ENCODE measurements at regions not wholly inside any gene's neighbourhood (a gene's known extent, or its start where the extent isn't known, plus 50 kb on each side); places are given as distances from the start of the nearest gene placed in this dataset.

- CTCF ChIA-PET, result no interaction called here
- H3K27ac ChIP-seq (ENCODE audit: low read depth, low read length, poor library complexity, severe bottlenecking), result no peak overlapping the region
- H3K27me3 ChIP-seq (replicated peaks; ENCODE audit: insufficient read depth, low read depth, low read length, poor library complexity), result no peaks in the 10 kb centered on the region
- intact Hi-C loops (cut with micrococcal nuclease; ENCODE audit: unreplicated experiment), result no loop called here
- POLR2A ChIA-PET (ENCODE audit: low non-redundant PET), result interaction anchor here (0.6 kb wide), 1 partner anchor 1383 kb away, joined by 4 read pairs; no protein-coding TSS in a partner anchor
- H3K4me3 ChIP-seq (ENCODE audit: low read depth, low read length, poor library complexity, severe bottlenecking), result no peak overlapping the region
- H3K4me1 ChIP-seq (ENCODE audit: insufficient read depth, low read length, poor library complexity, severe bottlenecking), result no peaks in the 10 kb centered on the region
- no peaks in the 10 kb centered on the region for H3K36me3 ChIP-seq (ENCODE audit: insufficient read depth, low read length, poor library complexity, severe bottlenecking)
- BruUV-seq (replicated peaks), result no TSS peak
- H3K9me3 ChIP-seq (ENCODE audit: low read depth, low read length, poor library complexity, severe bottlenecking), result no peaks in the 10 kb centered on the region
- TF ChIP-seq EZH2 (IDR thresholded peaks at IDR 0.05; ENCODE audit: borderline replicate concordance, low read depth, low read length, poor library complexity, severe bottlenecking) (no peak), CTCF (conservative IDR thresholded peaks at IDR 0.05; ENCODE audit: low read depth, low read length) (no peak)
- no peak for DNase-seq (ENCODE audit: low spot score)
Measured at GRCh38 chr15:45763170-45763869, 128.5 kb downstream of the SQOR start.

GRCh38 chr15:45773149-45773548, 138.3 kb downstream of the SQOR start:
- Histone ChIP-seq H3K36me3 (ENCODE audit: insufficient read depth, low read length, poor library complexity, severe bottlenecking) (no peaks in the 10 kb centered on the region), H3K27me3 (replicated peaks; ENCODE audit: insufficient read depth, low read depth, low read length, poor library complexity) (peaks cover 5% of the 10 kb centered on the region), H3K4me1 (ENCODE audit: insufficient read depth, low read length, poor library complexity, severe bottlenecking) (no peaks in the 10 kb centered on the region), H3K27ac (ENCODE audit: low read depth, low read length, poor library complexity, severe bottlenecking) (no peak overlapping the region), H3K4me3 (ENCODE audit: low read depth, low read length, poor library complexity, severe bottlenecking) (no peak overlapping the region), H3K9me3 (ENCODE audit: low read depth, low read length, poor library complexity, severe bottlenecking) (no peaks in the 10 kb centered on the region)
- DNase-seq (ENCODE audit: low spot score), result no peak
- ChIA-PET POLR2A (ENCODE audit: low non-redundant PET) (no interaction called here), CTCF (no interaction called here)
- BruUV-seq (replicated peaks), result no TSS peak
- TF ChIP-seq EZH2 (IDR thresholded peaks at IDR 0.05; ENCODE audit: borderline replicate concordance, low read depth, low read length, poor library complexity, severe bottlenecking) (no peak), CTCF (conservative IDR thresholded peaks at IDR 0.05; ENCODE audit: low read depth, low read length) (no peak)
- intact Hi-C loops (cut with micrococcal nuclease; ENCODE audit: unreplicated experiment), result no loop called here

GRCh38 chr15:45776772-45777171, 141.9 kb downstream of the SQOR start:
- no peak overlapping the region for H3K27ac ChIP-seq (ENCODE audit: low read depth, low read length, poor library complexity, severe bottlenecking)
- H3K9me3 ChIP-seq (ENCODE audit: low read depth, low read length, poor library complexity, severe bottlenecking), result no peaks in the 10 kb centered on the region
- intact Hi-C loops (cut with micrococcal nuclease; ENCODE audit: unreplicated experiment), result no loop called here
- TF ChIP-seq EZH2 (IDR thresholded peaks at IDR 0.05; ENCODE audit: borderline replicate concordance, low read depth, low read length, poor library complexity, severe bottlenecking), result no peak
- no peaks in the 10 kb centered on the region for H3K36me3 ChIP-seq (ENCODE audit: insufficient read depth, low read length, poor library complexity, severe bottlenecking)
- H3K4me3 ChIP-seq (ENCODE audit: low read depth, low read length, poor library complexity, severe bottlenecking), result no peak overlapping the region
- peaks cover 3% of the 10 kb centered on the region for H3K27me3 ChIP-seq (replicated peaks; ENCODE audit: insufficient read depth, low read depth, low read length, poor library complexity)
- no TSS peak for BruUV-seq (replicated peaks)
- ChIA-PET CTCF (no interaction called here), POLR2A (ENCODE audit: low non-redundant PET) (no interaction called here)
- no peaks in the 10 kb centered on the region for H3K4me1 ChIP-seq (ENCODE audit: insufficient read depth, low read length, poor library complexity, severe bottlenecking)
- DNase-seq (ENCODE audit: low spot score), result no peak

DNA sequence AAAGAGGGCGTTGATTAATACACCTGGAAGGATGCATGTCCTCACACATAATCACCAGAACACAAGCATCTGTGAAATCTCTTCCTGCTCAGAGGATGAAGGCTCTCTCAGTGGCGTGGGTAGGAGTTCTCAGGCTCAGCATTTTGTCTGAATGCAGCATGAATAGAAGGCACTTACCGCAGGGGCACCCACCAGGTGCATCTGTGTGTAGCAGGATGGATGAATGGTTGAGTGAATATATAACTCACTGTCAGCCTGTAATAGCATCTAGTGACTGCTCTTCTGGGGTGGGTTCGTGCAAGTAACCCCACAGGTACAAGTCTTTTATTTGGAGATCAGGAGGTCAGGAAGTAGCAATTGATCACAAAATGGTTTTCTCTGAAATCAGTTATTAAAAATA, 143.0 kb downstream of the SQOR start:
- H3K4me1 ChIP-seq (ENCODE audit: insufficient read depth, low read length, poor library complexity, severe bottlenecking), result no peaks in the 10 kb centered on the region
- BruUV-seq (replicated peaks), result no TSS peak
- POLR2A ChIA-PET (ENCODE audit: low non-redundant PET), result no interaction called here
- no peak overlapping the region for H3K4me3 ChIP-seq (ENCODE audit: low read depth, low read length, poor library complexity, severe bottlenecking)
- no peak overlapping the region for H3K27ac ChIP-seq (ENCODE audit: low read depth, low read length, poor library complexity, severe bottlenecking)
- H3K9me3 ChIP-seq (ENCODE audit: low read depth, low read length, poor library complexity, severe bottlenecking), result no peaks in the 10 kb centered on the region
- no peaks in the 10 kb centered on the region for H3K36me3 ChIP-seq (ENCODE audit: insufficient read depth, low read length, poor library complexity, severe bottlenecking)
- peaks cover 2% of the 10 kb centered on the region for H3K27me3 ChIP-seq (replicated peaks; ENCODE audit: insufficient read depth, low read depth, low read length, poor library complexity)
- DNase-seq (ENCODE audit: low spot score), result no peak
- TF ChIP-seq EZH2 (IDR thresholded peaks at IDR 0.05; ENCODE audit: borderline replicate concordance, low read depth, low read length, poor library complexity, severe bottlenecking), result no peak
- no peak for TF ChIP-seq CTCF (conservative IDR thresholded peaks at IDR 0.05; ENCODE audit: low read depth, low read length)
- intact Hi-C loops (cut with micrococcal nuclease; ENCODE audit: unreplicated experiment), result no loop called here
- CTCF ChIA-PET, result no interaction called here
